ENCODE measurements at regions not wholly inside any gene's neighbourhood (a gene's known extent, or its start where the extent isn't known, plus 50 kb on each side); places are given as distances from the start of the nearest gene placed in this dataset.

- Histone ChIP-seq H3K4me2 (ENCODE audit: insufficient read depth, insufficient read length, low read length) (peak overlapping the region; percentile 72), H3K4me1 (ENCODE audit: insufficient read depth, low read length) (peaks cover 2% of the 10 kb centered on the region; the same call in 1 of the 2 replicates), H3K79me2 (ENCODE audit: insufficient read depth, low read length) (no peaks in the 10 kb centered on the region), H3K27ac (ENCODE audit: insufficient read length, low read depth, low read length) (no peak overlapping the region), H2BK5ac (ENCODE audit: insufficient read length, low read length) (no peak overlapping the region), H4K20me1 (ENCODE audit: control insufficient read depth, insufficient read depth, insufficient read length) (no peaks in the 10 kb centered on the region), H2BK12ac (ENCODE audit: insufficient read length, low read depth, low read length) (no peak overlapping the region), H3K14ac (ENCODE audit: insufficient read depth, low read length) (no peak overlapping the region), H3K9ac (ENCODE audit: extremely low read depth, insufficient read length, low read length) (no peak overlapping the region), H3K56ac (ENCODE audit: insufficient read length, low read depth, low read length) (no peak overlapping the region), H3K23me2 (ENCODE audit: insufficient read length, low read depth, low read length, poor library complexity, severe bottlenecking) (peaks cover 4% of the 10 kb centered on the region), H3K18ac (ENCODE audit: insufficient read length, low read depth, low read length) (no peak overlapping the region), H3K23ac (ENCODE audit: insufficient read length, low read depth, low read length) (no peak overlapping the region), H2AFZ (ENCODE audit: low read length) (no peak overlapping the region), H2BK120ac (ENCODE audit: low read depth, low read length, poor library complexity, severe bottlenecking) (no peak overlapping the region), H3K79me1 (ENCODE audit: insufficient read depth, low read depth, low read length, poor library complexity, severe bottlenecking) (no peaks in the 10 kb centered on the region), H4K91ac (ENCODE audit: insufficient read length, low read depth, low read length) (no peak overlapping the region), H2BK15ac (ENCODE audit: low read depth, low read length) (no peak overlapping the region), H3T11ph (ENCODE audit: low read length) (no peak overlapping the region), H2BK20ac (ENCODE audit: low read depth, low read length, poor library complexity, severe bottlenecking) (no peak overlapping the region), H4K8ac (replicated peaks; ENCODE audit: insufficient read length, low read depth, low read length) (no peak overlapping the region), H2AK5ac (ENCODE audit: insufficient read length, low read length) (no peak overlapping the region), H3K27me3 (ENCODE audit: insufficient read depth, low read length) (no peaks in the 10 kb centered on the region), H4K5ac (ENCODE audit: insufficient read length, low read depth, low read length) (no peak overlapping the region), H3K9me3 (ENCODE audit: control insufficient read depth, low read depth, low read length) (no peaks in the 10 kb centered on the region), H3K4ac (ENCODE audit: low read depth, low read length) (no peak overlapping the region)
- no CpG with 5 or more reads among the region's 10 CpGs for WGBS (ENCODE audit: extremely low coverage, insufficient read length, low lambda C conversion rate)
- H3K9me3 Mint-ChIP-seq: peaks cover 9 to 10% of the 10 kb centered on the region in 2 experiments
- H3K27ac Mint-ChIP-seq: no peak overlapping the region
- H3K36me3 Mint-ChIP-seq (ENCODE audit: insufficient read depth in 1 of 3, low read depth in 3 of 3): peaks cover 0 to 14% (median 9%) of the 10 kb centered on the region in 3 experiments; a peak in 4 of 7 replicates
- peaks cover 16 to 17% of the 10 kb centered on the region in 2 experiments for H3K4me1 Mint-ChIP-seq
- no peak for DNase-seq
- H3K4me3 Mint-ChIP-seq: peak overlapping the region; percentile 64 to 70
- no peak for TF ChIP-seq CTCF (conservative IDR thresholded peaks at IDR 0.05)
- H3K27me3 Mint-ChIP-seq (ENCODE audit: low read depth): peaks cover 28% of the 10 kb centered on the region
Measured at GRCh38 chr6:14210077-14210476, 92.5 kb downstream of the CD83 start.
